ENCODE measurements at regions not wholly inside any gene's neighbourhood (a gene's known extent, or its start where the extent isn't known, plus 50 kb on each side); places are given as distances from the start of the nearest gene placed in this dataset.
"Not testable (repeated sequence)": the region's sequence is repeated elsewhere in the genome, so short reads cannot be mapped to it uniquely, and the experiment has no call there.

GRCh38 chr4:28310926-28311325 lies 1450.3 kb downstream of the STIM2 start:
- H3K4me1 Mint-ChIP-seq = no peaks in the 10 kb centered on the region
- TF ChIP-seq EZH2phosphoT487 (IDR thresholded peaks at IDR 0.05; ENCODE audit: unreplicated experiment) (no peak), NANOG (IDR thresholded peaks at IDR 0.05; ENCODE audit: borderline replicate concordance) (no peak), EZH2 (IDR thresholded peaks at IDR 0.05; ENCODE audit: low read depth, unreplicated experiment) (no peak), ZNF331 (CRISPR knock-in tag; IDR thresholded peaks at IDR 0.05; ENCODE audit: low read depth) (no peak), ZNF114 (CRISPR knock-in tag; IDR thresholded peaks at IDR 0.05) (no peak)
- TF ChIP-seq, protein P1, sequence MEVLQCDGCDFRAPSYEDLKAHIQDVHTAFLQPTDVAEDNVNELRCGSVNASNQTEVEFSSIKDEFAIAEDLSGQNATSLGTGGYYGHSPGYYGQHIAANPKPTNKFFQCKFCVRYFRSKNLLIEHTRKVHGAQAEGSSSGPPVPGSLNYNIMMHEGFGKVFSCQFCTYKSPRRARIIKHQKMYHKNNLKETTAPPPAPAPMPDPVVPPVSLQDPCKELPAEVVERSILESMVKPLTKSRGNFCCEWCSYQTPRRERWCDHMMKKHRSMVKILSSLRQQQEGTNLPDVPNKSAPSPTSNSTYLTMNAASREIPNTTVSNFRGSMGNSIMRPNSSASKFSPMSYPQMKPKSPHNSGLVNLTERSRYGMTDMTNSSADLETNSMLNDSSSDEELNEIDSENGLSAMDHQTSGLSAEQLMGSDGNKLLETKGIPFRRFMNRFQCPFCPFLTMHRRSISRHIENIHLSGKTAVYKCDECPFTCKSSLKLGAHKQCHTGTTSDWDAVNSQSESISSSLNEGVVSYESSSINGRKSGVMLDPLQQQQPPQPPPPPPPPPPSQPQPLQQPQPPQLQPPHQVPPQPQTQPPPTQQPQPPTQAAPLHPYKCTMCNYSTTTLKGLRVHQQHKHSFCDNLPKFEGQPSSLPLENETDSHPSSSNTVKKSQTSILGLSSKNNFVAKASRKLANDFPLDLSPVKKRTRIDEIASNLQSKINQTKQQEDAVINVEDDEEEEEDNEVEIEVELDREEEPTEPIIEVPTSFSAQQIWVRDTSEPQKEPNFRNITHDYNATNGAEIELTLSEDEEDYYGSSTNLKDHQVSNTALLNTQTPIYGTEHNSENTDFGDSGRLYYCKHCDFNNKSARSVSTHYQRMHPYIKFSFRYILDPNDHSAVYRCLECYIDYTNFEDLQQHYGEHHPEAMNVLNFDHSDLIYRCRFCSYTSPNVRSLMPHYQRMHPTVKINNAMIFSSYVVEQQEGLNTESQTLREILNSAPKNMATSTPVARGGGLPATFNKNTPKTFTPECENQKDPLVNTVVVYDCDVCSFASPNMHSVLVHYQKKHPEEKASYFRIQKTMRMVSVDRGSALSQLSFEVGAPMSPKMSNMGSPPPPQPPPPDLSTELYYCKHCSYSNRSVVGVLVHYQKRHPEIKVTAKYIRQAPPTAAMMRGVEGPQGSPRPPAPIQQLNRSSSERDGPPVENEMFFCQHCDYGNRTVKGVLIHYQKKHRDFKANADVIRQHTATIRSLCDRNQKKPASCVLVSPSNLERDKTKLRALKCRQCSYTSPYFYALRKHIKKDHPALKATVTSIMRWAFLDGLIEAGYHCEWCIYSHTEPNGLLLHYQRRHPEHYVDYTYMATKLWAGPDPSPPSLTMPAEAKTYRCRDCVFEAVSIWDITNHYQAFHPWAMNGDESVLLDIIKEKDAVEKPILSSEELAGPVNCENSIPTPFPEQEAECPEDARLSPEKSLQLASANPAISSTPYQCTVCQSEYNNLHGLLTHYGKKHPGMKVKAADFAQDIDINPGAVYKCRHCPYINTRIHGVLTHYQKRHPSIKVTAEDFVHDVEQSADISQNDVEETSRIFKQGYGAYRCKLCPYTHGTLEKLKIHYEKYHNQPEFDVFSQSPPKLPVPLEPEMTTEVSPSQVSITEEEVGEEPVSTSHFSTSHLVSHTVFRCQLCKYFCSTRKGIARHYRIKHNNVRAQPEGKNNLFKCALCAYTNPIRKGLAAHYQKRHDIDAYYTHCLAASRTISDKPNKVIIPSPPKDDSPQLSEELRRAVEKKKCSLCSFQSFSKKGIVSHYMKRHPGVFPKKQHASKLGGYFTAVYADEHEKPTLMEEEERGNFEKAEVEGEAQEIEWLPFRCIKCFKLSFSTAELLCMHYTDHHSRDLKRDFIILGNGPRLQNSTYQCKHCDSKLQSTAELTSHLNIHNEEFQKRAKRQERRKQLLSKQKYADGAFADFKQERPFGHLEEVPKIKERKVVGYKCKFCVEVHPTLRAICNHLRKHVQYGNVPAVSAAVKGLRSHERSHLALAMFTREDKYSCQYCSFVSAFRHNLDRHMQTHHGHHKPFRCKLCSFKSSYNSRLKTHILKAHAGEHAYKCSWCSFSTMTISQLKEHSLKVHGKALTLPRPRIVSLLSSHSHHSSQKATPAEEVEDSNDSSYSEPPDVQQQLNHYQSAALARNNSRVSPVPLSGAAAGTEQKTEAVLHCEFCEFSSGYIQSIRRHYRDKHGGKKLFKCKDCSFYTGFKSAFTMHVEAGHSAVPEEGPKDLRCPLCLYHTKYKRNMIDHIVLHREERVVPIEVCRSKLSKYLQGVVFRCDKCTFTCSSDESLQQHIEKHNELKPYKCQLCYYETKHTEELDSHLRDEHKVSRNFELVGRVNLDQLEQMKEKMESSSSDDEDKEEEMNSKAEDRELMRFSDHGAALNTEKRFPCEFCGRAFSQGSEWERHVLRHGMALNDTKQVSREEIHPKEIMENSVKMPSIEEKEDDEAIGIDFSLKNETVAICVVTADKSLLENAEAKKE (CRISPR knock-in tag; IDR thresholded peaks at IDR 0.05) = no peak
- TF ChIP-seq, protein P2, sequence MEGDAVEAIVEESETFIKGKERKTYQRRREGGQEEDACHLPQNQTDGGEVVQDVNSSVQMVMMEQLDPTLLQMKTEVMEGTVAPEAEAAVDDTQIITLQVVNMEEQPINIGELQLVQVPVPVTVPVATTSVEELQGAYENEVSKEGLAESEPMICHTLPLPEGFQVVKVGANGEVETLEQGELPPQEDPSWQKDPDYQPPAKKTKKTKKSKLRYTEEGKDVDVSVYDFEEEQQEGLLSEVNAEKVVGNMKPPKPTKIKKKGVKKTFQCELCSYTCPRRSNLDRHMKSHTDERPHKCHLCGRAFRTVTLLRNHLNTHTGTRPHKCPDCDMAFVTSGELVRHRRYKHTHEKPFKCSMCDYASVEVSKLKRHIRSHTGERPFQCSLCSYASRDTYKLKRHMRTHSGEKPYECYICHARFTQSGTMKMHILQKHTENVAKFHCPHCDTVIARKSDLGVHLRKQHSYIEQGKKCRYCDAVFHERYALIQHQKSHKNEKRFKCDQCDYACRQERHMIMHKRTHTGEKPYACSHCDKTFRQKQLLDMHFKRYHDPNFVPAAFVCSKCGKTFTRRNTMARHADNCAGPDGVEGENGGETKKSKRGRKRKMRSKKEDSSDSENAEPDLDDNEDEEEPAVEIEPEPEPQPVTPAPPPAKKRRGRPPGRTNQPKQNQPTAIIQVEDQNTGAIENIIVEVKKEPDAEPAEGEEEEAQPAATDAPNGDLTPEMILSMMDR (conservative IDR thresholded peaks at IDR 0.05; ENCODE audit: low read depth in 2 of 2) = no peak
- Histone ChIP-seq H3K9me2 (ENCODE audit: insufficient read depth) (no peaks in the 10 kb centered on the region), H3K4me3 (no peak overlapping the region), H3F3A (replicated peaks; ENCODE audit: low read depth) (no peaks in the 10 kb centered on the region), H3K27ac (ENCODE audit: low read depth) (no peak overlapping the region), H3K79me2 (replicated peaks; ENCODE audit: insufficient read depth) (no peaks in the 10 kb centered on the region), H3K4me1 (ENCODE audit: insufficient read depth) (no peaks in the 10 kb centered on the region), H3K36me3 (ENCODE audit: insufficient read depth) (no peaks in the 10 kb centered on the region), H2AFZ (no peak overlapping the region), H4K20me1 (replicated peaks; ENCODE audit: insufficient read depth) (no peaks in the 10 kb centered on the region), H3K4me2 (no peak overlapping the region), H3K27me3 (ENCODE audit: insufficient read depth) (no peaks in the 10 kb centered on the region)
- no peaks in the 10 kb centered on the region for H3K27me3 Mint-ChIP-seq (ENCODE audit: insufficient read depth, low read depth, poor library complexity)
- no peak overlapping the region for H3K4me3 Mint-ChIP-seq
- H3K9me3 Mint-ChIP-seq = peaks cover 3% of the 10 kb centered on the region; the same call in 1 of the 3 replicates
- no peak overlapping the region for H3K27ac Mint-ChIP-seq
- H3K36me3 Mint-ChIP-seq (ENCODE audit: low read depth) = peaks cover 2% of the 10 kb centered on the region; the same call in 1 of the 3 replicates
- DNase-seq (ENCODE audit: low spot score) (no peak), ATAC-seq (no peak)

- not testable (repeated sequence) for H3K27ac Mint-ChIP-seq; H2AFZ ChIP-seq; ATAC-seq; H3K4me3 ChIP-seq; H3K4me2 ChIP-seq; H3K27me3 ChIP-seq (ENCODE audit: insufficient read depth); DNase-seq (ENCODE audit: low spot score); H3K27ac ChIP-seq (ENCODE audit: low read depth); H3K4me3 Mint-ChIP-seq; H4K20me1 ChIP-seq (replicated peaks; ENCODE audit: insufficient read depth); H3K79me2 ChIP-seq (replicated peaks; ENCODE audit: insufficient read depth); H3K36me3 ChIP-seq (ENCODE audit: insufficient read depth); H3K4me1 Mint-ChIP-seq; H3K9me2 ChIP-seq (ENCODE audit: insufficient read depth); H3K27me3 Mint-ChIP-seq (ENCODE audit: insufficient read depth, low read depth, poor library complexity); H3K9me3 Mint-ChIP-seq; H3K36me3 Mint-ChIP-seq (ENCODE audit: low read depth); H3F3A ChIP-seq (replicated peaks; ENCODE audit: low read depth); H3K4me1 ChIP-seq (ENCODE audit: insufficient read depth)
These were observed 1451.9 kb downstream of the STIM2 start for GRCh38 chr4:28312497-28312896.
